ENCODE measurements at regions not wholly inside any gene's neighbourhood (a gene's known extent, or its start where the extent isn't known, plus 50 kb on each side); places are given as distances from the start of the nearest gene placed in this dataset.
"Not testable (repeated sequence)": the region's sequence is repeated elsewhere in the genome, so short reads cannot be mapped to it uniquely, and the experiment has no call there.

GRCh38 chr5:18792145-18792544 is 1157.9 kb downstream of the TAF11L14 start:
- no peaks in the 10 kb centered on the region for H3K36me3 ChIP-seq
- H3K4me3 ChIP-seq, result no peak overlapping the region
- no peak overlapping the region for H3K27ac ChIP-seq
- WGBS, 2 donors, result 50 to 56% methylated on average over 6 of the region's 6 CpGs
- intact Hi-C loops (cut with DNase I), result no loop called here
- no peak for FAIRE-seq
- H3K27me3 ChIP-seq, result no peaks in the 10 kb centered on the region
- DNase-seq, result peak in 4 of 6 donors; percentile 56 to 74 (median 62)
- no peak for TF ChIP-seq CTCF (IDR thresholded peaks at IDR 0.05)
- H3K4me1 ChIP-seq, result no peaks in the 10 kb centered on the region
- H3K9me3 ChIP-seq, result no peaks in the 10 kb centered on the region
- ATAC-seq, result peak; percentile 80 to 86 (median 84)

- Histone ChIP-seq H3K36me3 (no peaks in the 10 kb centered on the region), H3K27me3 (no peaks in the 10 kb centered on the region), H3K4me3 (no peak overlapping the region), H3K9me3 (no peaks in the 10 kb centered on the region), H3K4me1 (no peaks in the 10 kb centered on the region), H3K27ac (no peak overlapping the region)
- 49 to 58% methylated on average over 5 of the region's 5 CpGs for WGBS, 2 donors
- intact Hi-C loops (cut with DNase I), result no loop called here
- ATAC-seq (no peak), FAIRE-seq (no peak), DNase-seq (no peak)
- no peak for TF ChIP-seq CTCF (IDR thresholded peaks at IDR 0.05)
These were observed 1163.0 kb downstream of the TAF11L14 start for GRCh38 chr5:18797222-18797621.

- WGBS, 2 donors, result 52 to 74% methylated on average over 3 of the region's 3 CpGs
These were observed 1163.8 kb downstream of the TAF11L14 start for GRCh38 chr5:18798058-18798457.

GRCh38 chr5:18799482-18800128 is 1165.3 kb downstream of the TAF11L14 start:
- FAIRE-seq (no peak), DNase-seq (no peak), ATAC-seq (no peak)
- Histone ChIP-seq H3K36me3 (no peaks in the 10 kb centered on the region), H3K4me1 (no peaks in the 10 kb centered on the region), H3K9me3 (no peaks in the 10 kb centered on the region), H3K27ac (no peak overlapping the region), H3K4me3 (no peak overlapping the region), H3K27me3 (no peaks in the 10 kb centered on the region)
- TF ChIP-seq CTCF (IDR thresholded peaks at IDR 0.05), result no peak
- intact Hi-C loops (cut with DNase I), result no loop called here
- WGBS, 2 donors, result 69 to 76% methylated on average over 6 of the region's 6 CpGs

More at GRCh38 chr5:18798058-18798457, 1163.8 kb downstream of the TAF11L14 start:
- Histone ChIP-seq H3K4me1 (no peaks in the 10 kb centered on the region), H3K4me3 (no peak overlapping the region), H3K27me3 (no peaks in the 10 kb centered on the region), H3K9me3 (no peaks in the 10 kb centered on the region), H3K36me3 (no peaks in the 10 kb centered on the region), H3K27ac (no peak overlapping the region)
- intact Hi-C loops (cut with DNase I), result no loop called here
- no peak for ATAC-seq
- no peak for DNase-seq
- no peak for FAIRE-seq
- TF ChIP-seq CTCF (IDR thresholded peaks at IDR 0.05), result no peak

- Histone ChIP-seq H3K4me1 (no peaks in the 10 kb centered on the region), H3K36me3 (no peaks in the 10 kb centered on the region), H3K27ac (no peak overlapping the region), H3K4me3 (no peak overlapping the region), H3K27me3 (no peaks in the 10 kb centered on the region), H3K9me3 (no peaks in the 10 kb centered on the region)
- WGBS, 2 donors, result 83 to 89% methylated on average over 19 of the region's 19 CpGs
- TF ChIP-seq CTCF (IDR thresholded peaks at IDR 0.05), result no peak
- no peak for FAIRE-seq
- intact Hi-C loops (cut with DNase I), result no loop called here
- ATAC-seq, result no peak
- peak in 1 of 6 donors; percentile 30 for DNase-seq
These were observed 1166.2 kb downstream of the TAF11L14 start for GRCh38 chr5:18800293-18801025.

DNA sequence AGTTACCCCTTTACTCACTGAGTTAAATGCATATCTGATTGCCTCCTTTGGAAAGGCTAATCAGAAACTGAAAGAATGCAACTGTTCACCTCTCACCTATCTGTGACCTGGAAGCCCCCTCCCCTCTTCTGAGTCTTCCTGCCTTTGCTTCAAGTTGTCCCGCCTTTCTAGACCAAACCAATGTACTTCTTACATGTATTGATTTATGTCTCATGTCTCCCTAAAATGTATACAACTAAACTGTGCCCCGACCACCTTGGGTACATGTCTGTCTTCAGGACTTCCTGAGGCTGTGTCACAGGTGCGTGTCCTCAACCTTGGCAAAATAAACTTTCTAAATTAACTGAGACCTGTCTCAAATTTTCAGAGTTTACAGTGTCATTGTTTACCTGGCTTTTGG is 1167.2 kb downstream of the TAF11L14 start:
- DNase-seq, result not testable (repeated sequence)

More for the DNA sequence above, 1167.2 kb downstream of the TAF11L14 start:
- H3K4me1 ChIP-seq; FAIRE-seq; H3K36me3 ChIP-seq; ATAC-seq; intact Hi-C loops (cut with DNase I); H3K9me3 ChIP-seq; H3K4me3 ChIP-seq; H3K27me3 ChIP-seq; H3K27ac ChIP-seq: not testable (repeated sequence)
- 74 to 80% methylated on average over 3 of the region's 3 CpGs for WGBS, 2 donors
